Lung (tissue), 11 donors: ENCODE measurements at regions not wholly inside any gene's neighbourhood (a gene's known extent, or its start where the extent isn't known, plus 50 kb on each side); places are given as distances from the start of the nearest gene placed in this dataset.
"Not testable (repeated sequence)": the region's sequence is repeated elsewhere in the genome, so short reads cannot be mapped to it uniquely, and the experiment has no call there.

Experiments used
- ATAC-seq: fragments of 200-7000 bp; cut with Tn5 transposase; one replicate; pipeline ENCODE4 v1.9.1; 2020; ENCODE audit warnings: moderate number of reproducible peaks; ENCODE audit not compliant: insufficient read depth, low FRiP score
- DNase-seq, 3 donors: peaks; one replicate each; pipeline ENCODE4 v3.0.0-alpha.2; 2013 to 2017
- H3K27ac ChIP-seq, 2 donors: one replicate each; pipeline ENCODE4 v1.5.1; 2013; ENCODE audit warnings: mild to moderate bottlenecking in 2 of 2, moderate library complexity in 2 of 2, control low read depth in 1 of 2, inconsistent platforms in 1 of 2, low read depth in 1 of 2, low read length in 1 of 2
- H3K27me3 ChIP-seq, 3 donors: one replicate each; pipeline ENCODE4 v1.5.1; 2013; ENCODE audit warnings: low read length in 2 of 3; ENCODE audit not compliant: control insufficient read depth in 3 of 3, insufficient read depth in 3 of 3
- H3K36me3 ChIP-seq, 4 donors: one replicate each; pipeline ENCODE4 v1.5.1; 2013; ENCODE audit warnings: low read length in 4 of 4, mild to moderate bottlenecking in 1 of 4, moderate library complexity in 1 of 4; ENCODE audit not compliant: control insufficient read depth in 4 of 4, insufficient read depth in 4 of 4
- H3K4me1 ChIP-seq, 5 donors: one replicate each; pipeline ENCODE4 v1.5.1; 2013; ENCODE audit warnings: low read length in 5 of 5, mild to moderate bottlenecking in 2 of 5, moderate library complexity in 1 of 5; ENCODE audit not compliant: control insufficient read depth in 5 of 5, insufficient read depth in 5 of 5
- H3K4me3 ChIP-seq: one replicate; pipeline ENCODE4 v1.5.1; 2013; ENCODE audit warnings: mild to moderate bottlenecking, control low read depth, moderate library complexity
- H3K9ac ChIP-seq, 2 donors: one replicate each; pipeline ENCODE4 v1.5.1; 2013; ENCODE audit warnings: low read length in 2 of 2, control low read depth in 1 of 2; ENCODE audit not compliant: insufficient read depth in 1 of 2
- H3K9me3 ChIP-seq, 4 donors: one replicate each; pipeline ENCODE4 v1.5.1; 2013; ENCODE audit warnings: low read length in 3 of 4, mild to moderate bottlenecking in 1 of 4, moderate library complexity in 1 of 4; ENCODE audit not compliant: control insufficient read depth in 4 of 4, insufficient read depth in 3 of 4
- WGBS, 2 donors: extraction: QIAGEN DNeasy Blood & Tissue Kit; methylation state at CpG; one replicate each; pipeline ENCODE4 v1.1.7; 2013; 5-methylcytosine and 5-hydroxymethylcytosine counted together
- TF ChIP-seq, protein P1 (sequence below): IDR thresholded peaks from 2 replicates; pipeline ENCODE4 v1.5.1; 2012; ENCODE audit warnings: mild to moderate bottlenecking; ENCODE audit errors: control extremely low read depth, extremely low read depth
- donor health status: control.
- donor health status: control.
- donor health status: Bipolar disorder and iron deficiency.
- donor health status: healthy.
- donor health status: DM: yes; HTN: yes; CAD: no.

DNA sequence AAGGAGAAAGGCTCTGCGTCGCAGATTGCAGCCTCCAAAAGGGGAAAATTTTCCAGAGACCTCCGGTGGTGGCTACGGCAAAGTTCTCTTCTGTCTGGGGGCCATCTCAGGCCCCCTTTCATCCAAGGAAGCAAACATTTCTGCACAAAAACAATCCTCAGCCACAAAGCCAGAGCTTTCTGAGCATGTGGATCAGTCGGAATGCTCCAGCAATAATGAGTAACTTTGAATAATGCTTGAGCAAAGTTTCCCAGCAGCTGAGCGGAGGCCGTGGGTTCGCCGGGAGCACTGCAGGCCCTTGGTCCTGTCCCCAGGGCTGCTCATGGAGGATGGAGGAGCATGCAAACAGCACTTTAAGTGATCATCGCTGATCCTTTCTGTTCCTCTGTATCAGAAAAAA lies 60.2 kb upstream of the UNC5A start:
- no peak overlapping the region for H3K9ac ChIP-seq
- TF ChIP-seq, protein P1, sequence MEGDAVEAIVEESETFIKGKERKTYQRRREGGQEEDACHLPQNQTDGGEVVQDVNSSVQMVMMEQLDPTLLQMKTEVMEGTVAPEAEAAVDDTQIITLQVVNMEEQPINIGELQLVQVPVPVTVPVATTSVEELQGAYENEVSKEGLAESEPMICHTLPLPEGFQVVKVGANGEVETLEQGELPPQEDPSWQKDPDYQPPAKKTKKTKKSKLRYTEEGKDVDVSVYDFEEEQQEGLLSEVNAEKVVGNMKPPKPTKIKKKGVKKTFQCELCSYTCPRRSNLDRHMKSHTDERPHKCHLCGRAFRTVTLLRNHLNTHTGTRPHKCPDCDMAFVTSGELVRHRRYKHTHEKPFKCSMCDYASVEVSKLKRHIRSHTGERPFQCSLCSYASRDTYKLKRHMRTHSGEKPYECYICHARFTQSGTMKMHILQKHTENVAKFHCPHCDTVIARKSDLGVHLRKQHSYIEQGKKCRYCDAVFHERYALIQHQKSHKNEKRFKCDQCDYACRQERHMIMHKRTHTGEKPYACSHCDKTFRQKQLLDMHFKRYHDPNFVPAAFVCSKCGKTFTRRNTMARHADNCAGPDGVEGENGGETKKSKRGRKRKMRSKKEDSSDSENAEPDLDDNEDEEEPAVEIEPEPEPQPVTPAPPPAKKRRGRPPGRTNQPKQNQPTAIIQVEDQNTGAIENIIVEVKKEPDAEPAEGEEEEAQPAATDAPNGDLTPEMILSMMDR: no peak
- no peak overlapping the region for H3K27ac ChIP-seq
- ATAC-seq (no peak), DNase-seq (no peak)
- H3K4me1 ChIP-seq: peaks cover 0 to 4% (median 0%) of the 10 kb centered on the region in 5 donors
- 77 to 79% methylated on average over 10 of the region's 10 CpGs for WGBS, 2 donors
- H3K27me3 ChIP-seq: peaks cover 0 to 42% (median 20%) of the 10 kb centered on the region in 3 donors
- H3K4me3 ChIP-seq: no peak overlapping the region
- no peaks in the 10 kb centered on the region for H3K36me3 ChIP-seq
- peaks cover 0 to 2% (median 1%) of the 10 kb centered on the region in 4 donors for H3K9me3 ChIP-seq

DNA sequence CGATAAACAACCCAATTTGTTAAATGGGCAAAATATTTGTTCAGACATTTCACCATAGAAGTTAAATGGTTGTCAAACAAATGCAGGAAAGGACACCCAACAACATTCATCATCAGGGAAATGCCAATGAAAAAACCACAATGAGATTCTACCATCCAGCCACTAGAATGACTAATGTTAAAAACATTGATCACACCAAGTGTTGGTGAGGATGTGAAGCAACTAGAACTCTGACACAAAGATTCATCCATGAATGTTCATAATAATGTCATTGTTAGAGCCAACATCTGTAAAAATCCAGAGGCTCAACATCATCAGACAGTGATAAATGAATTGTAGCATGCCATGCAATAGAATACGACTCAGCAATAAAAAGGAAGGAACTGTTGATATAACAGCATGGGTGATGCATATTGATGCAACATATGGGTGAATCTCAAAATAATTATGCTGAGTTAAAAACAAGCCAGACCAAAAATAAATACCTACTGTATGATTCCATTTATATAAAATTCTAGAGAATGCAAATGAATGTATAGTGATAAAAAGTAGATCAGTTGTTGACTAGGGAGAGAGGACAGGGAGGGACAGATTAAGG lies 55.9 kb upstream of the UNC5A start:
- ATAC-seq (no peak), DNase-seq (no peak)
- Histone ChIP-seq H3K4me3 (no peak overlapping the region), H3K4me1 (no peaks in the 10 kb centered on the region), H3K36me3 (no peaks in the 10 kb centered on the region), H3K9ac (no peak overlapping the region), H3K9me3 (peaks cover 0 to 5% (median 0%) of the 10 kb centered on the region in 4 donors), H3K27ac (no peak overlapping the region), H3K27me3 (peaks cover 0 to 19% (median 2%) of the 10 kb centered on the region in 3 donors)
- 90 to 93% methylated on average over 2 of the region's 2 CpGs for WGBS, 2 donors
- TF ChIP-seq, protein P1: no peak

DNA sequence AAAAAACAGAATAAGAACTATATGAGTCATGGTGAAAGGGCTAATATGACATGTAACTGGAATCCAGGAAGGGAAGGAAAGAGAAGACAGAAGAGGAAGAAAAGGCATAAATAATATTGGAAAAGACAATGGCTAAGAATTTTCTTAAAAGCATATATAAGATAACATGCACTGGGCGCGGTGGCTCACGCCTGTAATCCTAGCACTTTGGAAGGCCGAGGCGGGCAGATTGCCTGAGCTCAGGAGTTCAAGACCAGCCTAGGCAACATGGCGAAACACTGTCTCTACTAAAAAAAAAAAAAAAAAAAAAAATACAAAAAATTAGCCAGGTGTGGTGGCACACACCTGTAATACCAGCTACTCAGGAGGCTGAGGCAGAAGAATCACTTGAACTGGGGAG lies 54.8 kb upstream of the UNC5A start:
- H3K4me3 ChIP-seq, ATAC-seq, H3K9me3 ChIP-seq, H3K27ac ChIP-seq, H3K4me1 ChIP-seq, H3K9ac ChIP-seq, H3K36me3 ChIP-seq, DNase-seq, H3K27me3 ChIP-seq: not testable (repeated sequence)
- 77 to 83% methylated on average over 6 of the region's 6 CpGs for WGBS, 2 donors

DNA sequence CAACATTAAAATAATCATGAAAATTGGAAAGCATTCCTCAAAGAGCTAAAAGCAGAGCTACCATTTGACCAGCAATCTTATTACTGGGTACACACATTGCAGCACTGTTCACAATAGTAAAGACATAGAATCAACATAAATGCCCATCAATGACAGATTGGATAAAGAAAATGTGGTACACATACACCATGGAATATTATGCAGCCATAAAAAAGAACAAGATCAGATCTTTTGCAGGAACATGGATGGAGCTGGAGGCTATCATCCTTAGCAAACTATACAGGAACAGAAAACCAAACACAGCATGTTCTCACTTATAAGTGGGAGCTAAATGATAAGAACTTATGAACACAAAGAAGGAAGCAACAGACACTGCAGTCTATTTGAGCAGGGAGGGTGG lies 52.8 kb upstream of the UNC5A start:
- H3K36me3 ChIP-seq, DNase-seq, H3K4me3 ChIP-seq, H3K27ac ChIP-seq, ATAC-seq, H3K4me1 ChIP-seq, H3K9me3 ChIP-seq, H3K9ac ChIP-seq, H3K27me3 ChIP-seq: not testable (repeated sequence)
